Bronchial epithelial cell (primary cell): ENCODE measurements at regions not wholly inside any gene's neighbourhood (a gene's known extent, or its start where the extent isn't known, plus 50 kb on each side); places are given as distances from the start of the nearest gene placed in this dataset.

Experiments
- DNase-seq: peaks from one replicate; pipeline ENCODE4 v3.0.0-alpha.2; 2010; ENCODE audit warnings: low read depth
- FAIRE-seq: peaks from 2 replicates; lab custom pipeline; 2011; peaks lifted over from hg19 to GRCh38; lab: Jason Lieb, UNC
- H3K27me3 ChIP-seq: 2 replicates; pipeline ENCODE4 v1.5.1; 2011; ENCODE audit warnings: low read length; ENCODE audit not compliant: control insufficient read depth, insufficient read depth
- H3K36me3 ChIP-seq: 2 replicates; pipeline ENCODE4 v1.5.1; 2011; ENCODE audit warnings: low read length; ENCODE audit not compliant: control insufficient read depth, insufficient read depth
- H3K4me3 ChIP-seq: 2 replicates; pipeline ENCODE4 v1.5.1; 2011; ENCODE audit warnings: mild to moderate bottlenecking, low read depth, low read length, control low read depth
- CTCF ChIP-seq: IDR thresholded peaks from 2 replicates; pipeline ENCODE4 v1.5.1; 2011; ENCODE audit warnings: mild to moderate bottlenecking, moderate library complexity, low read length, control low read depth, inconsistent platforms; ENCODE audit not compliant: insufficient read depth, severe bottlenecking

- no peak overlapping the region for H3K4me3 ChIP-seq
Measured at GRCh38 chr22:26933105-26933590, 275.8 kb downstream of the MIAT start.

DNA sequence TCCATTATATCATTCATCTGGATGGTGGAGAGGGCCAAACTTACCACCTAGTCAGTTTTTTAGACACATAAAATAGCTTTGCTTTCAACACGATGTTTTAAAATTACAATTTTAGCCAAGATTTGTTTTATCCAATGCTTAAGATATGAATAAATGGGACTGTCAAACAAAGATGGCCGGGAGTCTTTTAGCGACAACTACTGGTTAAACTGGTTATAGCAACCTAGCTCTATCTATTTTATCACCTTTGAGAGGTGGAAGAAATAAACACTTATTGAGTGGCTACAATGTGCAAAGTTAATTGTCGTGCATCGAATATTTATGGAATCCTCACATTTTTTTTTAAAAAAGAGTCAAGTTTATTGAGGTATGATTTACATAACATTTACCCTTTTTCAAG lies 279.8 kb downstream of the MIAT start:
- no peaks in the 10 kb centered on the region for H3K27me3 ChIP-seq
- H3K36me3 ChIP-seq, result no peaks in the 10 kb centered on the region
- FAIRE-seq, result no peak
- no peak overlapping the region for H3K4me3 ChIP-seq
- no peak for DNase-seq
- no peak for TF ChIP-seq CTCF

More at GRCh38 chr22:26933105-26933590, 275.8 kb downstream of the MIAT start:
- Histone ChIP-seq H3K27me3 (no peaks in the 10 kb centered on the region), H3K36me3 (no peaks in the 10 kb centered on the region)
- DNase-seq (no peak), FAIRE-seq (no peak)
- TF ChIP-seq CTCF, result no peak

- Histone ChIP-seq H3K27me3 (no peaks in the 10 kb centered on the region), H3K4me3 (no peak overlapping the region), H3K36me3 (no peaks in the 10 kb centered on the region)
- FAIRE-seq (no peak), DNase-seq (no peak)
- TF ChIP-seq CTCF, result no peak
Measured at GRCh38 chr22:26939466-26939865, 282.1 kb downstream of the MIAT start.

GRCh38 chr22:26941896-26942636 lies 284.7 kb downstream of the MIAT start:
- DNase-seq (no peak), FAIRE-seq (peak; percentile 64)
- Histone ChIP-seq H3K36me3 (no peaks in the 10 kb centered on the region), H3K4me3 (no peak overlapping the region), H3K27me3 (no peaks in the 10 kb centered on the region)
- TF ChIP-seq CTCF, result no peak

- Histone ChIP-seq H3K27me3 (no peaks in the 10 kb centered on the region), H3K36me3 (no peaks in the 10 kb centered on the region), H3K4me3 (no peak overlapping the region)
- no peak for TF ChIP-seq CTCF
- FAIRE-seq (no peak), DNase-seq (no peak)
Measured at GRCh38 chr22:26942637-26942957, 285.2 kb downstream of the MIAT start.

DNA sequence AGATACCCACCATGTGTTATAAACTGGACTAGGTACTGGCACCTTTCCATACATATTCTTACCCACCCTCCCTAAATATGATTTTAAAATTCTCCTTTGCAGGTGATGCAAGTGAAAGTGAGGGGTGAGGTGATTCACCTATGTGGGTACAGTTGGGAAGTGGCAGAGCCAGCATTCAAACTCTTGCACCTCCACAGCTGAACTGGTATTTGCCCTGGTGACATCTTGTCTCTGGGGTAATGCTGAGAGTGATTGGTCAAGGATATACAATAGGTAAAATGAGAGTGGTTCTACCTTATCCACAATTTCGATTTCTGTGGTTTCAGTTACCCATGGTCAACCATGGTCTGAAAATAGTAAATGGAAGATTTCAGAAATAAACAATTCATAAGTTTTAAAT lies 288.2 kb downstream of the MIAT start:
- DNase-seq (no peak), FAIRE-seq (no peak)
- Histone ChIP-seq H3K36me3 (no peaks in the 10 kb centered on the region), H3K4me3 (no peak overlapping the region), H3K27me3 (no peaks in the 10 kb centered on the region)
- no peak for TF ChIP-seq CTCF
